ENCODE measurements at regions not wholly inside any gene's neighbourhood (a gene's known extent, or its start where the extent isn't known, plus 50 kb on each side); places are given as distances from the start of the nearest gene placed in this dataset.

DNA sequence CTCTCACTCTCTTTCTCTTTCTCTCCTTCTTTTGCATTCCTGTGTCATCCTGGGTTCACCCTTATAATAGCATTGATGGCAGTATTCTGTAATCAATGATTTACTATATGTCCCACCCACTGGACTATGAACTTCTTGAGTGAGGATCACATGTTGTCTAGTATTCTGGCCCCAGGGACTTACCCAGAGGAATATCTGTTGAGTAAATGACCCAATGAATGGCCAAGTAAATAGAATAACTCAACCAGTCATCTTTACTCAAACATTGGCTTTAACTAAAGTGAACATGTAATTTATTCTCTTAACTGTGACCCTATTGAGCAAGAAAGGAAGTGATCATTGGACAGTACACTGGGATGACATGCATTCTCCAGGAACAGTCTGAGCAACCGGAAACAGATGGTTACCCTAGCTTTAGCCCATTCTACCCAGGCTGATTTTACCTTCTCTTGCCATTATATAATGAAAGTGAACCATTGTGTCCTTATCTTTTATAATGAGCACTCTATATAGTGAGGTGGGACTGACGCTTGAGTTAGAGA, 94.5 kb upstream of the SOX14 start:
- no peak for DNase-seq (ENCODE audit: low read depth)
- TF ChIP-seq, protein P1, sequence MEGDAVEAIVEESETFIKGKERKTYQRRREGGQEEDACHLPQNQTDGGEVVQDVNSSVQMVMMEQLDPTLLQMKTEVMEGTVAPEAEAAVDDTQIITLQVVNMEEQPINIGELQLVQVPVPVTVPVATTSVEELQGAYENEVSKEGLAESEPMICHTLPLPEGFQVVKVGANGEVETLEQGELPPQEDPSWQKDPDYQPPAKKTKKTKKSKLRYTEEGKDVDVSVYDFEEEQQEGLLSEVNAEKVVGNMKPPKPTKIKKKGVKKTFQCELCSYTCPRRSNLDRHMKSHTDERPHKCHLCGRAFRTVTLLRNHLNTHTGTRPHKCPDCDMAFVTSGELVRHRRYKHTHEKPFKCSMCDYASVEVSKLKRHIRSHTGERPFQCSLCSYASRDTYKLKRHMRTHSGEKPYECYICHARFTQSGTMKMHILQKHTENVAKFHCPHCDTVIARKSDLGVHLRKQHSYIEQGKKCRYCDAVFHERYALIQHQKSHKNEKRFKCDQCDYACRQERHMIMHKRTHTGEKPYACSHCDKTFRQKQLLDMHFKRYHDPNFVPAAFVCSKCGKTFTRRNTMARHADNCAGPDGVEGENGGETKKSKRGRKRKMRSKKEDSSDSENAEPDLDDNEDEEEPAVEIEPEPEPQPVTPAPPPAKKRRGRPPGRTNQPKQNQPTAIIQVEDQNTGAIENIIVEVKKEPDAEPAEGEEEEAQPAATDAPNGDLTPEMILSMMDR (IDR thresholded peaks at IDR 0.05; ENCODE audit: insufficient read depth, low read depth, low read length, missing control alignments) = no peak
- H3K4me3 ChIP-seq (ENCODE audit: low read depth, low read length) = no peak overlapping the region

DNA sequence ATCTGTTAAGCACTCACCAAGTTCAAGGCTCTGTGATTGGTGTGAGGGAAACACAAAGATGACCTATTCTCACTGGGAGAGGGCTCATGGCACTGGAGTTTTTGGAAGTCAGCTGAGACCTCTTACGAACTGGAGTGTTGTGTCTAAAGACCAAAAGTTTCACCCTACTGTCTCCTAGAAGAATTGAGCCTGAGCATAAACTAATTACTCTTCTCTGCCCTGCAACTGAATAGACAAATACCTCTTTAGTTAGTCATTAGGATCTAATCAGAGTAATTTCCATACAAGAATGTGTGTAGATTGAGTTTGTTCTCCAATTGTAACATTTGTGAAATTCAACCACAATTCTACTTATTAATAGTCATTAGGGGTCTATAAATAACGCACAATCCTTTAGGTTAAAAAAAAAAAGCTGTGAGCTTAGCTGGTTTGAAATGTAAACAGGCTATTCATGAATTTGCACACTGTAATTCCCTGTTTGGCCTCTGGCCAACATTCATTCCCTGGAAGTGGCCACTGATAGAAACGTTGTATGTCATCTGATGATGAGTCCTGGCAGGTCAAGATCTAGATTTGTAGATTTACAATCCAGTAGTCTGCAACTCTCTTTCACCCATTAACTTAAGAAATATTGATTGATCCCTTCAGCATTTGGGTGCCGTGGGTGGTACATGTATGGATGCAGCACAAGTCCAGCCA, 76.8 kb upstream of the SOX14 start:
- TF ChIP-seq, protein P1 (IDR thresholded peaks at IDR 0.05; ENCODE audit: insufficient read depth, low read depth, low read length, missing control alignments) = no peak
- no peak overlapping the region for H3K4me3 ChIP-seq (ENCODE audit: low read depth, low read length)
- no peak for DNase-seq (ENCODE audit: low read depth)

DNA sequence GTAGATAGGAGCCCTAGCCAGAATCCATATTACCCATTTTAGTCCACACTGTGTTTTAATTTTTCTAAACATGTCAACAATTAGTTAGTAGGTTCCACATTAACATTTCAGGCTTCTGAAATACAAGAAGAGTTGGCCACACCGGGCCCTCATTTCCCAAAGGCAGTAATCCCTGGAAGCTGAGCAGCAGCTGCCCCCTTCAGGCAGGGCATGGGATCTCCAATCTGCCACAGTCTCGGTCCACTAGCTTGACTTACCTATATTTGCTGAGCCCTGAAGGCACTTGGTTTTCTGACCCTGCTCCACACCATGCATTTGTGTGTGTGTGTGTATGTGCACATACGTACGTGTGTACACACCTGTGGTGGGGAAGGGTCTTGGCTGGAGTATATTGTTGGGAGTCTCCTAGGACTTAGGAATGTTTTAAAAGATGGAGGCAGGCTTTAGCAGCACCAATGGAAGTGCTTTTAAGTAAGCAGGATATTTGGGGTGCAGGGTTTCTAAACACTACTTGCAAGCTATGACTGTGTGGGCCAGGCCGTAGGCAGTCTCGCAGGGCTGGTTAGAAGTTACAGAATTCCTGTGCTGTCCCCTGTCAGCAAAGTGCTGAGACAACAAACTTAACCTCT, 71.2 kb upstream of the SOX14 start:
- H3K4me3 ChIP-seq (ENCODE audit: low read depth, low read length) = no peak overlapping the region
- peak; percentile 58 for DNase-seq (ENCODE audit: low read depth)
- TF ChIP-seq, protein P1 (IDR thresholded peaks at IDR 0.05; ENCODE audit: insufficient read depth, low read depth, low read length, missing control alignments) = peak; percentile 73

DNA sequence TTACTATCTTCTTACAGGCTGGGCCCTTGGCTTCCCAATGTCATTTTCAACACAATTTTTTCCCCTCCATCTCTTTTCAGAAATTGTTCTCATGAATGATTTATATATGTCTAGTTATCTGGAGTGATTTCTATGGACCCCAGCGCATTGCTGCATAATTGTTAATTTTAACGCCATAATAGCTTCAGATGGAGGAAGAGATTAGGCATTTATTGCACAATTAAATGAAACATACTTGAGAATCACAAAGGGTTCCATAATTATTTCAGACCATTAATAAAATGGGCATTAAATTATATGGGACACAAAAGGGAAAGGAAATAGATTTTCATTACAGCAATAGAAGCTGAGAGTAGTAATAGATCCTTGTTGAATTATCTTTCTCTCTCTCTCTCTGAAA, 70.3 kb upstream of the SOX14 start:
- TF ChIP-seq, protein P1 (IDR thresholded peaks at IDR 0.05; ENCODE audit: insufficient read depth, low read depth, low read length, missing control alignments) = no peak
- no peak overlapping the region for H3K4me3 ChIP-seq (ENCODE audit: low read depth, low read length)
- DNase-seq (ENCODE audit: low read depth) = no peak

DNA sequence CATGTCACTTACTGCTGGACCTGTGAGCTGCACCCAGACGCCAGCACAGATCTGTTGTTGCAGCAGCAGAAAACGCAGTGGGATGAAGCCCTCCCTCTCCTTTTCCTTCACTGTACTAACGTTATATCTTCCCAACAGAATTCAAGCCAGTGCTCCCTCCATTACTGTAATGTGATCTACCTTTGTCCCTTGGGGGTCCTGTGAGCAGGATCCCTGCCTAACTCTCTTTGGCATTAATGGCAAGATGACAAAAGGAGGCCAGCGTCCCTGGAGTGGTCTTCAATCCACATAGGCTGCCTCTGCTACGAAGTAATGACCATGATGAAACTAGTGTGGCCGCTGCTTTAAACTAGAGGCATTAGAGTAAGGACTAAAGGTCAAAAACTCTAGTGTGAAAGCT, 69.3 kb upstream of the SOX14 start:
- TF ChIP-seq, protein P1 (IDR thresholded peaks at IDR 0.05; ENCODE audit: insufficient read depth, low read depth, low read length, missing control alignments) = no peak
- DNase-seq (ENCODE audit: low read depth) = no peak
- H3K4me3 ChIP-seq (ENCODE audit: low read depth, low read length) = no peak overlapping the region

DNA sequence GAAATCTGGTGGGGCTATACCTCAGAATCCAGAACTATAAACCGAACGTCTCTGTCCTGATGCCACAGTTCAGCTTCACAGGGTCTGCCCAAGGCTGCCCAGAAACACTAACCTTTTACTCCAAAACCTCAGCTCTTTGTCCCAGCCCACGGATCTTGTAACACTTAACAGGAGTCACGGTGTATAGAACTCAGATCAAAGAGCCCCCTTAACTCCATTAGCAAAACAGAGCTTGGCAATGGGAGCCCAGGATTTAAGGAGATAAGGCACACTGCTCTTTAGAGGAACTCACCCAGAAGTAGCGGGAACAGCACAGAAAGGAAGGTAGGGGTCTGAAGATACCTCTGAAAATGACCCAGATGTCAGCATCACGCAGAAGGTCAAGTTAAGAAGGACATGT, 68.8 kb upstream of the SOX14 start:
- no peak for DNase-seq (ENCODE audit: low read depth)
- no peak overlapping the region for H3K4me3 ChIP-seq (ENCODE audit: low read depth, low read length)
- TF ChIP-seq, protein P1 (IDR thresholded peaks at IDR 0.05; ENCODE audit: insufficient read depth, low read depth, low read length, missing control alignments) = no peak
